NCI-H460 (cell line): ENCODE measurements at regions not wholly inside any gene's neighbourhood (a gene's known extent, or its start where the extent isn't known, plus 50 kb on each side); places are given as distances from the start of the nearest gene placed in this dataset.

Experiments used
- DNase-seq: peaks from one replicate; pipeline ENCODE4 v3.0.0-alpha.2; 2016; ENCODE audit warnings: low read depth; ENCODE audit errors: extremely low read depth

GRCh38 chr2:8412082-8412481, 269.8 kb upstream of the ID2 start:
- no peak for DNase-seq

GRCh38 chr2:8412586-8412985, 269.3 kb upstream of the ID2 start:
- no peak for DNase-seq

- DNase-seq: no peak
Observed at GRCh38 chr2:8413589-8414135, 268.2 kb upstream of the ID2 start.

GRCh38 chr2:8414946-8415879, 266.6 kb upstream of the ID2 start:
- DNase-seq: no peak

- DNase-seq: no peak
Observed at GRCh38 chr2:8416001-8416571, 265.8 kb upstream of the ID2 start.

GRCh38 chr2:8416849-8417832, 264.7 kb upstream of the ID2 start:
- no peak for DNase-seq

GRCh38 chr2:8418721-8419120, 263.1 kb upstream of the ID2 start:
- no peak for DNase-seq

GRCh38 chr2:8421658-8422449, 260.0 kb upstream of the ID2 start:
- no peak for DNase-seq

- no peak for DNase-seq
Observed at GRCh38 chr2:8422450-8422800, 259.4 kb upstream of the ID2 start.

- no peak for DNase-seq
Observed at GRCh38 chr2:8424997-8425900, 256.6 kb upstream of the ID2 start.

- no peak for DNase-seq
Observed at GRCh38 chr2:8426550-8426949, 255.3 kb upstream of the ID2 start.

- no peak for DNase-seq
Observed at GRCh38 chr2:8427211-8427610, 254.6 kb upstream of the ID2 start.

GRCh38 chr2:8430628-8431027, 251.2 kb upstream of the ID2 start:
- DNase-seq: no peak

- DNase-seq: no peak
Observed at GRCh38 chr2:8431446-8432125, 250.3 kb upstream of the ID2 start.

GRCh38 chr2:8432706-8433336, 249.0 kb upstream of the ID2 start:
- DNase-seq: no peak

- no peak for DNase-seq
Observed at GRCh38 chr2:8433390-8433789, 248.5 kb upstream of the ID2 start.

GRCh38 chr2:8435608-8436007, 246.2 kb upstream of the ID2 start:
- no peak for DNase-seq

GRCh38 chr2:8436585-8436984, 245.3 kb upstream of the ID2 start:
- no peak for DNase-seq
